ENCODE measurements at regions not wholly inside any gene's neighbourhood (a gene's known extent, or its start where the extent isn't known, plus 50 kb on each side); places are given as distances from the start of the nearest gene placed in this dataset.

DNA sequence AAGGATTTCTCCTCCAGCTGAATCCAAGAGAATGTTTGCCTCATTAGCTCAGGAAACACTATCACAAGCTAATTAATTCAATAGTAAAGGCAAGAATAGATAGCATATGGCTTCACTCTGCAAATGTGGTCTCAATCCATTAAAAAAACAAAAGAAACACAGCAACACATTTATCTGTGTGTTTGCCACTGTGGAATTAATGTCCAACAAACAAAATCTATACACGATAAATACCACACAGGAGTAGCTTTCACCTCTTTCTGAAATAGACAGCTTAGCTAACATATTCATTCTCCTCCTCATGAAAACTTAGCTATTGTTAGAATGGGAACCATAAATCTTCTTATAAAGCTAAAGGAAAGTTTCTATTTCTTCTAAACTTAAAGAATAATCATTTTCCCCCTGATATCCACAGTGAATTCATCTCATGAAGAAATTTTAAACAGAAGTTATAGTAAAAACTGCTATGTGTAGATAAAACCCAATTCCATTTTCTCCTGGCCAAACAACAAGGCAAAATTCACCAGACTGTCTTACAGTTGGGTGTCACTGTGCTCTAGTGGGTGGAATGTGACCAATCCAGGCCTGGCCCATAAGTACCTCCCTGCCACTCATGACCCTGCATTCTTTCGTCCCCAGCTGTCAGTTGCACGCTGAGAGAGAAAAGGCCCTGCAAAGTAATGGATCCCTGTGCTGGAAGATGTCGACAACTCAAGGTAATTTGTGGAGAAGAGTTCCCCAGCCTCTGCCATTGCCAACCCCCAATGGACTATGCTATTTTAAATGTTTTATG, 92.9 kb upstream of the NRSN1 start (continued):
- TF ChIP-seq, protein P1, sequence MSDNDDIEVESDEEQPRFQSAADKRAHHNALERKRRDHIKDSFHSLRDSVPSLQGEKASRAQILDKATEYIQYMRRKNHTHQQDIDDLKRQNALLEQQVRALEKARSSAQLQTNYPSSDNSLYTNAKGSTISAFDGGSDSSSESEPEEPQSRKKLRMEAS (IDR thresholded peaks at IDR 0.05) = no peak
- TF ChIP-seq ELF1 (IDR thresholded peaks at IDR 0.05; ENCODE audit: borderline replicate concordance, low read depth) (no peak), JUND (IDR thresholded peaks at IDR 0.05) (no peak), SRF (IDR thresholded peaks at IDR 0.05; ENCODE audit: low read depth) (no peak), SP1 (IDR thresholded peaks at IDR 0.05; ENCODE audit: low read depth) (no peak), TCF7L2 (IDR thresholded peaks at IDR 0.05; ENCODE audit: borderline replicate concordance, extremely low read depth, insufficient read depth, insufficient read length) (no peak)

DNA sequence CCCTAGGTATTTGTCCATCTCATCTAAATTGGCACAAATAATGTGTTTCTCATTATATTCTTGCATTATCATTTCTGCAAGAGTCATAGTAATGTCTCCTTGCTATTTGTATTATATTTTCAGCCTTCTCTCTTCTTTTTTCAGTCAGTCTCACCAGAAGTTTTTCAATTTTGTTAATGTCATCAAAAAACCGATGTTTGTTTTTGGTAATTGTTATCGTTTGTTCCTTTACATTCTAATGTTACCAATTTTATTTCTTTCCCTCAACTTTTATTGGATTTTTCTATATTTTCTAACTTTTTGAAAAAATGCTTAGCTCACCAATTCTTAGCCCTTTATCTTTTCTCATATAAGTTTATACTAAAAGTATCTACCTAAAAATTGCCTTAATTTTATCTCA, 82.2 kb upstream of the NRSN1 start:
- intact Hi-C loops (cut with micrococcal nuclease) = no loop called here
- POLR2A ChIA-PET = no interaction called here
- BruUV-seq (replicated peaks) = no TSS peak

More for the DNA sequence above, 82.2 kb upstream of the NRSN1 start:
- no peaks in the 10 kb centered on the region for H3K4me1 ChIP-seq (ENCODE audit: control insufficient read depth in 1 of 2, insufficient read depth in 2 of 2, low read length in 2 of 2)
- H3K9me2 ChIP-seq (ENCODE audit: insufficient read depth) = no peaks in the 10 kb centered on the region
- H3K9ac ChIP-seq (ENCODE audit: low read length) = no peak overlapping the region
- no peaks in the 10 kb centered on the region for H3K36me3 ChIP-seq (ENCODE audit: control insufficient read depth in 1 of 2, insufficient read depth in 2 of 2, low read length in 2 of 2)
- RAD21 ChIA-PET (ENCODE audit: low non-redundant PET in 1 of 2, low total read pairs in 2 of 2, uncharacterized antibody in 2 of 2, unreplicated experiment in 2 of 2) = no interaction called here
- H3K27ac ChIP-seq (ENCODE audit: low read depth, low read length) = no peak overlapping the region
- no peak for DNase-seq (ENCODE audit: low read depth, low spot score)
- H4K20me1 ChIP-seq (ENCODE audit: insufficient read depth) = no peaks in the 10 kb centered on the region
- no peak for TF ChIP-seq JUND (IDR thresholded peaks at IDR 0.05)
- TF ChIP-seq, protein P2, sequence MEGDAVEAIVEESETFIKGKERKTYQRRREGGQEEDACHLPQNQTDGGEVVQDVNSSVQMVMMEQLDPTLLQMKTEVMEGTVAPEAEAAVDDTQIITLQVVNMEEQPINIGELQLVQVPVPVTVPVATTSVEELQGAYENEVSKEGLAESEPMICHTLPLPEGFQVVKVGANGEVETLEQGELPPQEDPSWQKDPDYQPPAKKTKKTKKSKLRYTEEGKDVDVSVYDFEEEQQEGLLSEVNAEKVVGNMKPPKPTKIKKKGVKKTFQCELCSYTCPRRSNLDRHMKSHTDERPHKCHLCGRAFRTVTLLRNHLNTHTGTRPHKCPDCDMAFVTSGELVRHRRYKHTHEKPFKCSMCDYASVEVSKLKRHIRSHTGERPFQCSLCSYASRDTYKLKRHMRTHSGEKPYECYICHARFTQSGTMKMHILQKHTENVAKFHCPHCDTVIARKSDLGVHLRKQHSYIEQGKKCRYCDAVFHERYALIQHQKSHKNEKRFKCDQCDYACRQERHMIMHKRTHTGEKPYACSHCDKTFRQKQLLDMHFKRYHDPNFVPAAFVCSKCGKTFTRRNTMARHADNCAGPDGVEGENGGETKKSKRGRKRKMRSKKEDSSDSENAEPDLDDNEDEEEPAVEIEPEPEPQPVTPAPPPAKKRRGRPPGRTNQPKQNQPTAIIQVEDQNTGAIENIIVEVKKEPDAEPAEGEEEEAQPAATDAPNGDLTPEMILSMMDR (IDR thresholded peaks at IDR 0.05 in 2 of 3, conservative IDR thresholded peaks at IDR 0.05 in 1 of 3; ENCODE audit: borderline replicate concordance in 1 of 3, insufficient read depth in 1 of 3, low read depth in 2 of 3, low read length in 2 of 3) = no peak
- TF ChIP-seq EGR1 (IDR thresholded peaks at IDR 0.05; ENCODE audit: low read depth) = no peak
- TF ChIP-seq YY1 (IDR thresholded peaks at IDR 0.05; ENCODE audit: extremely low read depth, insufficient replicate concordance, low read depth, low read length) = no peak
- TF ChIP-seq TCF7L2 (IDR thresholded peaks at IDR 0.05; ENCODE audit: borderline replicate concordance, extremely low read depth, insufficient read depth, insufficient read length) = no peak
- TF ChIP-seq, protein P3, sequence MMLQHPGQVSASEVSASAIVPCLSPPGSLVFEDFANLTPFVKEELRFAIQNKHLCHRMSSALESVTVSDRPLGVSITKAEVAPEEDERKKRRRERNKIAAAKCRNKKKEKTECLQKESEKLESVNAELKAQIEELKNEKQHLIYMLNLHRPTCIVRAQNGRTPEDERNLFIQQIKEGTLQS (IDR thresholded peaks at IDR 0.05) = no peak
- TF ChIP-seq ZFX (IDR thresholded peaks at IDR 0.05) = no peak
- TF ChIP-seq, protein P1 (IDR thresholded peaks at IDR 0.05) = no peak
- no peak for TF ChIP-seq ELF1 (IDR thresholded peaks at IDR 0.05; ENCODE audit: borderline replicate concordance, low read depth)
- TF ChIP-seq CBX3 (IDR thresholded peaks at IDR 0.05; ENCODE audit: low read depth) = no peak
- no peak for TF ChIP-seq SRF (IDR thresholded peaks at IDR 0.05; ENCODE audit: low read depth)
- TF ChIP-seq, protein P4, sequence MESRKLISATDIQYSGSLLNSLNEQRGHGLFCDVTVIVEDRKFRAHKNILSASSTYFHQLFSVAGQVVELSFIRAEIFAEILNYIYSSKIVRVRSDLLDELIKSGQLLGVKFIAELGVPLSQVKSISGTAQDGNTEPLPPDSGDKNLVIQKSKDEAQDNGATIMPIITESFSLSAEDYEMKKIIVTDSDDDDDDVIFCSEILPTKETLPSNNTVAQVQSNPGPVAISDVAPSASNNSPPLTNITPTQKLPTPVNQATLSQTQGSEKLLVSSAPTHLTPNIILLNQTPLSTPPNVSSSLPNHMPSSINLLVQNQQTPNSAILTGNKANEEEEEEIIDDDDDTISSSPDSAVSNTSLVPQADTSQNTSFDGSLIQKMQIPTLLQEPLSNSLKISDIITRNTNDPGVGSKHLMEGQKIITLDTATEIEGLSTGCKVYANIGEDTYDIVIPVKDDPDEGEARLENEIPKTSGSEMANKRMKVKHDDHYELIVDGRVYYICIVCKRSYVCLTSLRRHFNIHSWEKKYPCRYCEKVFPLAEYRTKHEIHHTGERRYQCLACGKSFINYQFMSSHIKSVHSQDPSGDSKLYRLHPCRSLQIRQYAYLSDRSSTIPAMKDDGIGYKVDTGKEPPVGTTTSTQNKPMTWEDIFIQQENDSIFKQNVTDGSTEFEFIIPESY (IDR thresholded peaks at IDR 0.05; ENCODE audit: extremely low read depth, insufficient replicate concordance, low read length) = no peak
- no peak for TF ChIP-seq SIN3A (IDR thresholded peaks at IDR 0.05; ENCODE audit: low read depth)
- no peak overlapping the region for H3K4me3 ChIP-seq (replicated peaks in 1 of 2; ENCODE audit: low read depth in 1 of 2, low read length in 2 of 2)
- CTCF ChIA-PET = no interaction called here
- ATAC-seq = no peak
- no peak overlapping the region for H3K4me2 ChIP-seq (ENCODE audit: low read length)
- H2AFZ ChIP-seq (ENCODE audit: low read depth, low read length, poor library complexity, severe bottlenecking) = no peak overlapping the region
- H3K27me3 ChIP-seq (ENCODE audit: insufficient read depth, low read length) = no peaks in the 10 kb centered on the region
- no peaks in the 10 kb centered on the region for H3K9me3 ChIP-seq (ENCODE audit: control insufficient read depth in 1 of 2, insufficient read depth in 1 of 2, low read depth in 1 of 2, low read length in 2 of 2)
- no peaks in the 10 kb centered on the region for H3K79me2 ChIP-seq (ENCODE audit: insufficient read depth, low read length)
